HT-29 (cell line): ENCODE measurements at regions not wholly inside any gene's neighbourhood (a gene's known extent, or its start where the extent isn't known, plus 50 kb on each side); places are given as distances from the start of the nearest gene placed in this dataset.
"Not testable (repeated sequence)": the region's sequence is repeated elsewhere in the genome, so short reads cannot be mapped to it uniquely, and the experiment has no call there.

Experiments used
- DNase-seq: peaks from one replicate; pipeline ENCODE4 v3.0.0-alpha.2; 2015; ENCODE audit warnings: low spot score

DNA sequence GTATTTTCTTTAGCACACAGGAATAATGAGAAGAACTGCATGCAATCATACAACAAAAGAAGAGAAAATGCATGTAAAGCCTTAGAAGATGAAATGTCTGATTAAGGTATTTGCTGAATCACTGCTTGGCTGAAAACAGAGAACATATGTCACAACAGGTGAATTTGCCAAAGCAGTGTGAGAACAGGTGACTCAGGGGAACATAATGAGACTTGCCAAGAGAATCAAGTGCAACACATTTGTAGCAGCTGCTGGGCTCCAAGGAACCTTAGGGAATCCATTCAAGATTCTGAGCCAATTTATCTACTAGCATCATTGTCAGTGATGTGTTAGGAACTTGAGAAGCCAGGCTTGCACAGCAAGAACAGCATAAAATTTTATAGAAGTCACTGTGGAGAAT, 273.1 kb downstream of the PCDH20 start:
- DNase-seq, result no peak

DNA sequence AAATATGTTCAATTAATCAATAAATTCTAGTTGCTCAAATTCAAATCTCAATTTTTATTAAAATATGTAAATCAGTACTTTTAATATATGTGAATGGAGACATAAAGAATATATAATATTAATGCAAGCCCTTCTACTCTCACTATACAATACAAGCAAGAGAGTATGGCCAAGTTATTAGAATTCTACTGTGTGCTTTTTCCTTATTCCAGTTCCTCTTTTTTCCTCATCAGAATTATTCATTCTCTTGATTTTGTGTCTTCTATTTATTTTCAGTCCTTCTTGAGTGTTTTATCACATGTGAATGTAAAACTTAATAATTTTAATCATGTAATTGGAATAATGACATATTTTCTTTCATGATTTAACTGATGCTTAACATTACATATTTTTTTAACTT, 276.8 kb downstream of the PCDH20 start:
- DNase-seq, result no peak

DNA sequence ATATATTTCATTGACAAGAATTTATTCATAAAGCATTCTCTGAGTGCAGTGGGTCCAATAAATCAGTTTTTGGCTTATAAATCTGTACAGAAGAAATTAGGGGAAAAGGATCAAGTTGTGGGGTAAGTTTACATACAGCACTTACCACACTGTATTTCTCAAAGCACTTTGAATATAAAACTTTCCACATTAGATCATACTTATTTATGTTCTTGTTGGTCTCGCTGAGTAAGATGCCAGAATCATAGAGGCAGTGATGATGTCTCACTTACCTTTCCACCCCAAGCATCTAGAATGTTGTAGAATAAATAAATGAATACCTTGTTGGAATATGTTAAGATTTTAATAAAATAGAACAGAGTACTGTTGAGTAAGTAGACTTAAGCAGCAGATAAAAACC, 279.1 kb downstream of the PCDH20 start:
- no peak for DNase-seq

DNA sequence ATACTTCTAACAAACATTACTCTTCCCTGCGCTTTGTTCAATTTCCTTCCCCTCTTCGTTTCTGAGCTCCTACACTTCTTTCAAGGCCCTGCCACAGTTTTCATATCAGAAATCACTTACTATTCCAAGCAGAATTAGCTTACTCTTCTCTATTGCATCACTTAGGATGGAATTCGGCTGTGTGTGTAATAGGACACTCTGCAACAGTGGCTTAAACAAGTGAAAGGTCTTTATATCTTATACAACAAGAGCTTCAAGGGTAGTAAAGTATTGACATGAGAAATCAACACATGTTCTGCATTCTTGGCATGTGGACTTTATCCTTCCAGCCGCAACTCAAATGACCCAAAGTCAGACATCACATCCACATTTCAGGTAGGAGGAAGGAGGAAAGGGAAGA, 279.6 kb downstream of the PCDH20 start:
- DNase-seq, result peak; percentile 13

DNA sequence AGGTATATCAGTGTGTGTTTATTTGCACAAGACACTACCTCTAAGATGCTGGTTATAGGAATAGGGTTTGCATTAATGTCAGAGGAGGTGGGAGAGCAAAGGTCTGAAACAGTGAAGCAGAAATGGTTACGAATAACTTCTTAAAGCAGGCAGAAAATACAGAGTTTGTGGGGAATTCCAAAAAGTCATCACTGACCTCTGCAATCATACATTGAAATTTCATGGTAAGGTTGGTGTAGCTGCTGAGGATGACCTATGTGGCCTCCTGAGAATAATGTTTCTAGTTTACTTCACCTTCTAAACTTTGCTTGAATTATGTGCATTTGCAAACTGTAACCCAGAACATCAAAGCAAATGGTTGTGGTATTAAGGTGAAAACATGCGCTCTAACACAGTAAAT, 280.1 kb downstream of the PCDH20 start:
- DNase-seq, result no peak

DNA sequence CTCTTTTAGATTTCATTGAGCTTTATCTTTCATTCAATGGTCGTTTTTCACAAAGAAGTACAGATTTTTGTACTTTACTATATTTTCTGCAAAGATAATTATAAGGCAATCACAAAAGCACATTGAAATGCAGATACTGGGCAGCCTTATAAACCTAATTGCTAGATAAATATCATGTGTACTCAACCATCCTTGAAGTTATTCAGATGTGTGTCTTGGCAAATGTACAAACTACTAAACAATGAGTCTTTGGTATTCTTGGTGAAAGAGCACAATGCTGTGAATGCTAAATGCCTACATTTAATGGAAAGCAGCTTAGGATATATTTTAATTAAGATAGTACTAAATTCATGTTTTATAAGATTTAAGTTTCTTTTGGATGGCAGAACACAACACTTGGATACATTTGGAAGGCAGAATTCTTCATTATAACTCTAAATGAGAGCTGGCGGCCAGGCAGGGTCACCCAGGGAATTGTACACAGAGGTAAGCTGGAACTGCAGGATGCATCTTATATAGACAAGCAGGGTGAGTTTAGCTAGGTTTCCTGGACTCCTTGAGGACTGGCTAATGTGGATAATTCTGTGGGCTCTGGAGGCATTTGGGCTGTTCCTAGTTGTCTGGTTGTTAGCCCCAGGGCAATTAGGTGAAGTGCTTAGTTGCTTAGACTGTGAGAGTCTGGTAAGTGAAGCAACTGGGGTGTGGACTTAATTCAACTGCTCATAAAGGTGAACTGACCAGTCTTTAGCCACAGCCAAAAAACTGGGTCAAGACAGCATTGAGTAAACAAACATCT, 286.6 kb downstream of the PCDH20 start:
- peak; percentile 36 for DNase-seq

DNA sequence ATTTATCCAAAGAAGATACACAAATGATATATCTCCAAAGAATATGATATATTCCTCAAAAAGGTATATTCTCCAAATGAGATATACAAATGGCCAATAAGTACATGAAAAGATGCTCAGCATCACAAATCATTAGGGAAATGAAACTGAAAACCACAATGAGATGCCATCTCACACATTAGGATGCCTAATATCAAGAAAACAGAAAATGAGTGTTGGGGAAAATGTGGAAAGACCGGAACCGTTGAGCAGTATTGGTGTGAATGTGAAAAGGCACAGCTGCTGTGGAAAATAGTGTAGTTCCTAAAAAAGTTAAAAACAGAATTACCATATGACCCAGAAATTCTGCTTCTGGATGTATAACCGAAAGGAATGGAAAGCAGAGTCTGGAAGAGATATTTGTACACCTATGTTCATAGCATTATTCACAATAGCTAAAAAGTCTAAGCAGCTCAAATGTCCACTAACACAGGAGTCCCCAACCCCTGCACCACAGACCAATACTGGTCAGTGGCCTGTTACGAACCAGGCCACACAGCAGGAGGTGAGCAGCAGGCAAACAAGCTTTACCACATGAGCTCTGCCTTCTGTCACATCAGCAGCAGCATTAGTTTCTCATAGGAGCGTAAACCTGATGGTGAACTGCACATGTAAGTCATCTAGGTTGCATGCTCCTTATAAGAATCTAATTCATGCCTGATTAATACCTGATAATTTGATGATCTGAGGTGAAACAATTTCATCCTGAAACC, 291.9 kb downstream of the PCDH20 start:
- DNase-seq, result no peak

DNA sequence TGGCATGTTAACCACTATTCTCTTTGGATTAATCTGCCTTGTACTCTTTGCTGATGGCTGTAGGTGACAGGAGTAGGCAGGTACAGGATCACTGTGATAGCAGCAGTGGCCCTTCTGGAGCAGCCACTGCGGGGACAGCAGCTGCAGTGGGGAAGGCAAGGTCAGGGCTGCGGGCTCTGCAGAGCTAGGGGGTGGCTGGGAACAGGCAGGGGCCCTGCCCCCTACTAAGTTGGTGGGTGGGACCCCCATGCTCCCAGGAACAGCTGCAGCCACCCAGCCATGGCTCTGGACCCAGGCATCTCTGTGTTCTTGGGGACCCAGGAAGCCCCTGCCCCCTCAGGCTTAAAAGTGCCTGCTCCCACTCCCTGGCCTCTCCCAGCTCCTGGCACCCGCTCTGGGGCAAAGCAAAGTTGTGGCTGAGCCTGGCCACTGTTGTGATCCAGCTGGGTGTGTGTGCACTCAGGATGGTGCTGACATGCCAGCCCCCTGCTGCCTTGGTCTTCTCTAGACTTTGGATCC, 302.4 kb downstream of the PCDH20 start:
- no peak for DNase-seq

DNA sequence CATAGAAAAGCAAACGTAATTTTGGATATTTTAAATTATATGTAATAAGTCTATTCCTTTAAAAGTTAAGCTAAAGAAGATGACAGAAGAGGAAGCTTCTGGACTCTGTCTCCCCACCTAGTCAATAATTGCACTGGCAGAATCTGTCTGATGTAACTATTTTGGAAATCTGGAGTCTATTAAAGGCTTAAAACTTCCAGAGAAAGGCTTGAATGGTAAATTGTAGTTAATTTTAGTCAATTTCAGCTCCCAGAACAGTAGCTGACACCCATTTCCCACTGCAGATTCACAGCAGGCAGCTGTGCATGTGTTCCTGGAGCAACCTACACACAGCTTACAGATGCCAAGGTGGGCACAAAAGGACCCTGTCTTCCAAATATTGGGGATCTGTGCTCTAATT, 304.1 kb downstream of the PCDH20 start:
- no peak for DNase-seq

DNA sequence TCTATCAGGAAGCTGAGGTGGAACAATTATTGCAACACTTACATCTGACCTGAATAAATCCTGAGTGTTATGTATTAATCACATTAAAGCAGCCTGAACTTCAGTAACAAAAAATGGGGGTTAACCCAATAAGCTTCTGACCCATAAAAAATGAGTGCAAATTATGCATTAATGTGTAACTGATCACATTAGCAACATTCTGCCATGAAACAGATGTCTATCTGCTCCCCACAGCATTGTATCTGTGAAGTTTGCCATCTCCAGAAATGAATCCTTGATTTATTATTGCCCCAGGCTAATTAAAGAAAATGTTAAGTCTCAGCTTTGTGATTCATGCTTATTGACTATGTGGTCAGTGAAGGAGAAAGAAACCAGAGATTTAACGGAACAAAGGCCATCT, 304.9 kb downstream of the PCDH20 start:
- no peak for DNase-seq

DNA sequence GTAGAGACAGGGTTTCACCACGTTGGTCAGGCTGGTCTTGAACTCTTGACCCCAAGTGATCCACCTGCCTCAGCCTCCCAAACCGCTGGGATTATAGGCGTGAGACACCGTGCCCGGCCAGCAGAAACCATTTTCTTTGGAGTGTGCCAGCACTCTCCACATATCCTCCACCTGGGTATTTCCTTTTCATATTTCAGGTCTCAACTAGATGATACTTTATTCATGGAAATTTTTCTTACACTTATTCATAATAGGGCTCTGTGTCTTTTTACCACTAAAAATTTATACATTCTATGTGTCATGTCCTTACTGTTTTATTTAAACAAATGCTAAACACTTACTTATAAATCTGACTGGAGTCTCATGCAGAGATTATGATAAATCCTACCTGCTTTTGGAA, 305.9 kb downstream of the PCDH20 start:
- DNase-seq, result no peak

DNA sequence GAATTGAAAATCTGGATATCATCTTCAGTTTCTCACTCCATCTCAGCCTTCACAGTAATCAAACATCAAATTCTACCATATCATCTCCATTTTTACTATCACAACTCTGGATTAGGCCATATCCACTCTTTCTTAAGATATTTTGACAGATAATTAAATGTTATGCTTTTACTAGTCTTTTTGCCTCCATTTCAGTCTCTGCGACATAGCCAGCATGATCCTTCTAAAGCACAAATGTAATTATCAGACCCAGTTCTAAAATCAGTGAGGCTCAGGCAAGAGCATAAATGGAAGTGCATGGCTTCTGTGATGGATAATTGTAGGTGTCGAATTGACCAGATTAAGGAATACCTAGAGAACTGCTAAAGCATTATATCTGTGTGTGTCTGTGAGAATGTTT, 307.7 kb downstream of the PCDH20 start:
- DNase-seq, result no peak

DNA sequence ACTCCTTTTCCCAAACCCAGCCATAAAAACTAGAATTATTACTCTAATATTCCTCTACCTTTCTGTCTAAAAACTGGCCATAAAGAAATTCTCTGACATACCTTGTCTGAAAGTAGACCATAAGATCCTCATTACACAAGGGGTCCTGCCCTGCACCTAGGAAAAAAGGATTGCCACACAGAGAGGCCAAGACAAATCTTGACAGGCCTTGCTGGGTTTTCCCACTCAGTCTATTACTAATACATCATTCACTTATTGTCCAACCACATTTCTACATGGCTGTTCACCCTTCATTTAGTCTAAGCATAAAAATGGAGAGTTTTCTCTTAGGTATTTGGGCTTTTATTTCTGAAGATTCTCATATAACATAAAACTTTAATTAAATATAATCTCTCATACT, 319.8 kb downstream of the PCDH20 start:
- no peak for DNase-seq

DNA sequence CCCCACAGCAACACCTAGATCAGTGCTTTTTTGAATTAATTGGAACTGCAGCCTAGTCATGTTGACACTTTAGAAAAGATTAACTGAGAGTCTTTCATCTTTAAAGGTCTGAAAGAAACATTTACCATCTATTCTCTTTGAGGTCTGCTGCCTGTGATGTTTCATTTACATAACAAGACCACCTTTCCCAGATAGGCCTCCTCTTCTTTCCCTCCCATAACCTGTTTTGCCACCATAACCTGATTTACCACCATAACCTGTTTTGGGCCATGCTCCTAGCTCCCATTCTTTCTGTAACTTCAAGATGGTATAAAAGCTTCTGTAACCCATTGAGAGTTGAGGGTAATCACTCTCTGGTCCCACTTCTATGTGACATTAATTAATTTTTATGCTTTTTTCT, 320.8 kb downstream of the PCDH20 start:
- DNase-seq, result no peak

DNA sequence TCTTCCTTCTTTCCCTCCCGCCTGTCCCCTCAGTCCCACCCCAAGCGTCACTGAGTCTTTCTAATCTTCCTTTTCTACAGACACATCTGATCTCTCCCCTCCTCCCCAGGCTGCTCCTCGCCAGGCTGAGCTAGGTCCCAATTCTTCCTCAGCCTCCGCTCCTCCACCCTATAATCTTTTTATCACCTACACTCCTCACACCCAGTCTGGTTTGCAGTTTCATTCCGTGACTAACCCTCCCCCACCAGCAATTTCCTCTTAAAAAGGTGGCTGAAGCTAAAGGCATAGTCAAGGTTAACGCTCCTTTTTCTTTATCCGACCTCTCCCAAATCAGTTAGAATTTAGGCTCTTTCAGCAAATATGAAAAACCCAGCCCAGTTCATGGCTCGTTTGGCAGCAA, 325.8 kb downstream of the PCDH20 start:
- not testable (repeated sequence) for DNase-seq

DNA sequence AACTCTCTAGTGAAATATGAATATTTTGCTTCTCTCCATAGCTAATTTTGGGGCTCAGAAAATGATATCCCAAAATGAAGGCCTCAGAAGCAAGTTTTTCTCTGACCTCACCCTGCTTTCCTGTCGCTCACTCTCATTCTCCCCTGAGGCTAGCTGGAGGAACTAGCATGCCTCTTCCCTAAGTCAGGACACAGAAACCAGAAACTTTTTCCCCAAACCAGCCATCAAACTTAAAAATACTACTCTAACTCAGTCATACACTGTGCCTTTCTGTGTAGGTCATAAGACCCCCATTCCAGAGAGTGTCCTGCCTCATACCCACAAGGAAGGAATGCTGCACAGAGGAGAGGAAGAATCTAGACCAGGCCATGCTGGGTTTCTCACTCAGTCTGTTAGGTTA, 329.6 kb downstream of the PCDH20 start:
- DNase-seq, result no peak

DNA sequence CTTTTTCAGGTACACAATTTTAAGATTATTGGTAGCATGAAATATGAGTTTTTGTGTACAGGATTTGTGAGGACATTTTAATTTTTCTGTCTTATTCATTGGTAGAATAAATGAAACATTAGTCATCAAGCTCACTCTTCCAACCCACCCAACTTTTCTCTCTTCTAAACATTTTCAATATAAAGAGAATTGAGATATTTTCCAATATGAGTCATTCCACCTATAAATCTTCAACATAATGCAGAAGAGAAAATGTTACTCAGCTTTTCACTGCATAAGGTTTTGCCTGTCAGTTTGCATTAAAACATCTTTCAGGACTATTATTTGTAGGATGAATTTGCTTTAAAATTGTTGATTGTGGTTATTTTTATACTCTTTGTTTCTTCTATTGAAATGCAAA, 330.7 kb downstream of the PCDH20 start:
- DNase-seq, result no peak

DNA sequence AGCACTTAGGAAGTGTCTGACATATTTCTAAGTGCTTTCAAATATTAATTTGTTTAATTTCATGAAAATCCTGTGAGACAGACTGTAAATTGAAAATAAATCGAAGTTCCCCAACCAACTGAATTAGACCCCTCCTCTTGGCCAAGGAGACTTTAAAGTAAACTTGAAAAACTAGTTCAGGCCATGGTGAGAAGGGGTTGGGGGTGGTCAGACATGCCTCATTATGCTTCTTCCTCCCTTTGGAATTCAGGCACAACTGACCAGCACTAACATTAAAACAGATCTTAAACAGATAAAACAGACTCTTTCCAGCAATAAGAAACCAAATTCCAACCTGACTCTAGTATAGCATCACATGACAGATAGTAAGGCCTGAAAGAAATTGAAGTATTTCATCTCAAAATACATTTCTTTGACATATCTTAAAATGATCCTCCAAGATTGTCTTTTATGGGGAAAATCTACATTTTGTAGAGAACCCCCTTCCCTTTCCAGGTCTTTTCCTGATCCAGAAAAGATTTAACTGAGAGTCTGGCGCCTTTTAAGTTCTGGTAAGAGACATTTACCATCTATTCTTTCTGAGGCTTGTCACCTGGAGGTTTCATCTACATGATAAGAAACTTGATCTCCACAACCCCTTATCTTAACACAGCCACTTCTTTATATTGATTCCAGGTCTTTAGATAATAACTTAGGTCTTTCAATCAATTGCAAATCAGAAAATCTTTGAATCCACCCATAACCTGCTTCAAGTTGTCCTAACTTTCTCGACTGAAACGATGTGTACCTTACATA, 336.5 kb downstream of the PCDH20 start:
- DNase-seq, result no peak

DNA sequence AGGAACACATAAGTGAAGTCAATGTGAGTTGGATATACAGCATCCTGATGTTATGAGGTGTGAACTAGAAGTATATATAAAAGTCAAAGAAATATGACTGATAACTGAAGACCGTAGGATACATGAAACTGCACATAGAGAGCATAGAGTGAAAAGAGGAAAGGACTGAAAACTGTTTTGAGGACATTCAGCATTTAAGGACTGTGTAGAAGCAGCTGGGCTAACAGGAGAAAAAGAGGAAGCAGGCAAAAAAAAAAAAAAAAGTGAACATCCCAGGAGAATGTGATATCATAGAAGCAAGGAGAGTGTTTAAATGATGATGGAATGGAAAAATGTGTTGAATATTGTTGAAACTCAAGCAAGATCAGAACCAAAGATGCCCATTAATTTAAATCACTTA, 363.5 kb downstream of the PCDH20 start:
- DNase-seq, result no peak

DNA sequence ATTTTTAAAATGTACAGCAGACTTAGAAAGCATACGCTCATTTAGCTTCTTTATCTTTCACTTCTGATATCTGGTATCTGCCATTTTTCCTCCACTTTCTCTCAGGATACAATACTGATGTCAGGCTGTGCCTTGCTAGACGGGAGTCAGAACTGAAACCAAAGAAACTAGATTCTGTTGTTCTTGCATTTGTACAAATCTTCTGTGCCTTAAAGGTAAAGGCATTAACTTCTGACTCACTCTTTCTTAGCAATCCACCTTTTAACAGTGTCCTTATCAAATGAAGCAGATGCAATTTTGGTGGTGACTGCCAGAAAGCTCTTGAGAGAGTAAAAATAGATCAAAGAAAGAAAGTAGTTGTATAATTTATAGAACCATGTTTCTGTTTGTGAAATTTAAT, 370.4 kb downstream of the PCDH20 start:
- DNase-seq, result no peak

DNA sequence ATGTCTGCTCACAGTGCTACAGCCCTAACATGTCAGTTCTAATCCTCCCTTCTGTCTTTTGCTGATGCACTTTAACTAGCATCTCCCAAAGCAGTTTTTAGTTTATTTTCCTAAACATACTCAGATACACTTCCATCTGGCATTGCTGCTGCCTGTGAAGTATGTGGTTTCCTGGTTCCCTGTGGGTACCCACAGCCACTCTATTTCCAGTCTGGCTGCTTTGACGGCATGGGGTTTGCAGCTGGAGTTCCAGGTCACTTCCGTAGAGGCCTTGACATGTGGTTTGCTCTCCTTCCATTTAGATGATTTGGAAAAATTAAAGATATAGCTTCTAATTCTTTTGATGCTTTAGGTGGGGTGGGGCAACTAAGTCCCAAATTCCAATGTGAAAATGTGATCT, 375.5 kb downstream of the PCDH20 start:
- no peak for DNase-seq

DNA sequence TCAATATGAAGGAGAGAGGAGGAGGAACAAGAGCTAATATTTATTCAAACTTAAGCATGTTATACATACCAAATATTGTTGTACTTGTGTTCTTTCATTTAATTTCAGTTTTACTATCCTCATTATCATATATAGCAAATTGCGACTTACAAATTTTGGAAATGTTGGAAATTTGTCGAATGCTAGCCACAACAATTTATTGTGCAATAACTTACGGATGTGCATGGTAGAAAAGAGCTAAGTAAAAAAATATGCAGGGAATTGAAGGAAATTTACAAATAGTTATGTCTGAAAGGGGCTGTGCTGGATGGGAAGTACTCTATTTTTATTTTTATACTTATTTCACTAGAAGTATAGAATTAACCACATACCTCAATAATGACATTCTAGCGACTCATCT, 376.3 kb downstream of the PCDH20 start:
- DNase-seq, result no peak
